VCaP (cell line): ENCODE measurements at regions not wholly inside any gene's neighbourhood (a gene's known extent, or its start where the extent isn't known, plus 50 kb on each side); places are given as distances from the start of the nearest gene placed in this dataset.
"Not testable (repeated sequence)": the region's sequence is repeated elsewhere in the genome, so short reads cannot be mapped to it uniquely, and the experiment has no call there.

Experiments
- H3K27ac ChIP-seq: fragments of 450-650 bp; 2 replicates; pipeline ENCODE4 v1.5.1; 2017
- TF ChIP-seq, protein P1 (sequence below): fragments of 450-650 bp; conservative IDR thresholded peaks from 2 replicates; pipeline ENCODE4 v1.5.1; 2017; ENCODE audit warnings: mild to moderate bottlenecking, moderate library complexity

DNA sequence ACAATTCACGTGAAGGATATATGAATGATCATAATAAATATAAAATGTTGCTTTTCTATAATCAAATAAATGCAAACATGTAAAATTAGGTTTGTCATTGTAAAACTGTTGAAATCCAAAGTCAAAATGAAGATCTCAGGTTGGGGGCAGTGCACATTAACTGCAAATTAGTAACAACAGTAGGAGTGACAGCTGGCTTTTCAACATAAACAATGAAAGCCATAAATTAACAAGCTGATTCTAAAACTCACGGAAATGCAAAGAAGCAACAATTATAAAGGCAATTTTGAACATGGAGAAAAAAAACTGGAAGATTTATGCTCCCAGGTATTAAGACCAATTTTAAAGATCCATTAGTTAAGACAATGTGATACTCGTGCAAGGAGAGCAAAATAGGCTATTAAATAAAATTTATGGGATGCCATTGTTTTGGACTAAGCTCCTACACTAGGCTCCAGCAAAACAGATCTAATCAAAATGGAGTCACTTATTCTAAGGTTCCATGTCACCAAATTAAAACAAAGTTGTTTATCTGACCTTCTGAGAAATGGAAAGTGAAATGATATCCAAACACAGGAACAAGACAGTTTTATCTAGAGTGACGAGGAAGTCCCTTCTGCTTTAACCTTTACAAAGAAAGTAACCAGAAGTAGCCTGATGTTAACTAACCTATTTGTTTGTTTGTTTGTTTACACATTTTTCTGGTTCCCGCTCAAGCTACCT, 770.8 kb downstream of the EPHA7 start:
- TF ChIP-seq, protein P1, sequence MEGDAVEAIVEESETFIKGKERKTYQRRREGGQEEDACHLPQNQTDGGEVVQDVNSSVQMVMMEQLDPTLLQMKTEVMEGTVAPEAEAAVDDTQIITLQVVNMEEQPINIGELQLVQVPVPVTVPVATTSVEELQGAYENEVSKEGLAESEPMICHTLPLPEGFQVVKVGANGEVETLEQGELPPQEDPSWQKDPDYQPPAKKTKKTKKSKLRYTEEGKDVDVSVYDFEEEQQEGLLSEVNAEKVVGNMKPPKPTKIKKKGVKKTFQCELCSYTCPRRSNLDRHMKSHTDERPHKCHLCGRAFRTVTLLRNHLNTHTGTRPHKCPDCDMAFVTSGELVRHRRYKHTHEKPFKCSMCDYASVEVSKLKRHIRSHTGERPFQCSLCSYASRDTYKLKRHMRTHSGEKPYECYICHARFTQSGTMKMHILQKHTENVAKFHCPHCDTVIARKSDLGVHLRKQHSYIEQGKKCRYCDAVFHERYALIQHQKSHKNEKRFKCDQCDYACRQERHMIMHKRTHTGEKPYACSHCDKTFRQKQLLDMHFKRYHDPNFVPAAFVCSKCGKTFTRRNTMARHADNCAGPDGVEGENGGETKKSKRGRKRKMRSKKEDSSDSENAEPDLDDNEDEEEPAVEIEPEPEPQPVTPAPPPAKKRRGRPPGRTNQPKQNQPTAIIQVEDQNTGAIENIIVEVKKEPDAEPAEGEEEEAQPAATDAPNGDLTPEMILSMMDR: no peak
- H3K27ac ChIP-seq: no peak overlapping the region

DNA sequence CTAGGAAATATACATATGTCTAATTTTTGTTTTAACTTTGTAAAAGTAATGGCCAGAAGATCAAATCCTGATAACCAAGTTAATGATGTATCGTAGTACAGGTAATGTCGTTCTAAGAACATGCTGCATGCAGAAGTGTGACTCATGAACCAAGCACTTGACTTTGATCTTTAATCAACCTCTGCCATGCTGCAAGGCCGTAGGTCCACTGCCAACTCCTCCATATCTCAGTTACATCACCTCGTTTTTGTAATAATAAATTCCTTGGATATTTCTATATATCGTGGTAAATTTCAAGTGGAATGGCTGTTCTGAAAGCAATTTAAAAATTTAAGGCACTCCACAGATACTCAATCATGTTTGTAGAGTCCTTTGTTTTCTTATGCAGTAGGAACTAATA, 771.7 kb downstream of the EPHA7 start:
- TF ChIP-seq, protein P1: no peak
- H3K27ac ChIP-seq: no peak overlapping the region

DNA sequence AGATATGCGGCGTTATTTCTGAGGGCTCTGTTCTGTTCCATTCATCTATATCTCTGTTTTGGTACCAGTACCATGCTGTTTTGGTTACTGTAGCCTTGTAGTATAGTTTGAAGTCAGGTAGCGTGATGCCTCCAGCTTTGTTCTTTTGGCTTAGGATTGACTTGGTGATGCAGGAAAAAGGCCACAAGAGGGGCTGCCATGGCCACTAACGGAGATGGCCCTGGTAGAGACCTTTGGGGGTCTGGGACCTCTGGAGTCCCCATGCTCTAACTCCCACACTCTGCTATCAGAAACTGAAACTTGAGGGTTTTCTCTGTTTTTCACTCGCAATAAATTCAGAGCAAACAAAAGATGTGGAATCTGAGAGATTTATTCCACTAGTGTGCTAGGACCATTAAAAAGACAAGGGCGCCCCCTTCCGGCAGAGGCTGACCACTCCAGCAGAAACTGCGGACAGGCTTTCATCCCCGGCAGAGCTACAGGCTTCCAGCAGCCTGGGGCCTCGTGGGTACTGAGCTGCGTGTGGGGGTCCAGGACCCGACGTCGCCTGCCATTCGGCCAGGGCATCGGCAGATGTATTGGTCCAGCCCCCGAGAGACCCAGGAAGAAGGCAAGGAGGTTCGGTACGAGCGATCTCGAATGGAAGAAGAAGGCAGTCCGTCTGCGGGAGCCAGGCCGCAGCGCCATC, 775.1 kb downstream of the EPHA7 start:
- H3K27ac ChIP-seq: not testable (repeated sequence)
- TF ChIP-seq, protein P1: peak; percentile 67

DNA sequence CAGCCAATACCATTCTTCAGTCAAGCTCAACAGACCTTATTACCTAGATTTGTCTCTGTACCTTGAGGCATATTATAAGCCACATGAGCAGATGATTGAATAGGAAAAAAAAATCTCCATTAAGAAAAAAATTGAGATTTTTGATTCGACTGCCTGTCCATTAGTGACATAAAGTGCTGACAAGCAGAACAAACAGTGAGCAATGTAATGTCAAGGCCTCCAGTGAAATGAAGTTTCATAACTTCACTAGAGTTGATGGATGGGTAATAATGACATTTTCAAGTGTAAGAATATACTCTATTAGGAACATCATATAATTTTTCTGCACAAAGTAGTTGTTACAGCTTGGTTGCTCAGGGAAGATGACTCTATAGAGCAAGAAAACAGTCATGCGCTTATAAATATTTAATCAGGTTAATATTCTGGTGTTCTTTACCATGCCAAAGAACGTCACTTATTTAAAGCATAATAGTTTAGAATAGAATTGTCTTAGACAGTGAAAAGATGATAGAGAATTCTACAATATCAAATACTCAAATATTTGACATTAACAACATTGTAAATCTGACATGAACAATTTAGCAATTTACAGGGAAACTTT, 783.7 kb downstream of the EPHA7 start:
- H3K27ac ChIP-seq: no peak overlapping the region
- TF ChIP-seq, protein P1: no peak

DNA sequence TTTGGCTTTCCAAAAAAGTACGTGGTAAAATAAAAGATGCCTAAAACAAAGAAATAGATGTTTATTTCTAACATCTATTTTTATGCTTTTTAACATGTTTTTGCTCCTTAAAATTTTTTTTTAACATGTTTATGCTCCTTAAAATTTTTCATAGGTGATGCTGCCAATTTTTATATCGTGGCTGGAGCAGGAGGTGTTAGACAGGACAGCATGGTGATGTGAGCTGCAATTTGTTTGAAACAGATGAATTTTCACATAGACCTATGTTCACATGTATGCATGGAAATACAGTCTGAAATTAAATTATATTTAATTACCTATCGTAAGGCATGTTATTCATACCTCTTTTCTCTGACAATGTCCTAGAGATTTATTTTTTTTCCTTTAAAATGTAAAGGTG, 784.8 kb downstream of the EPHA7 start:
- TF ChIP-seq, protein P1: no peak
- no peak overlapping the region for H3K27ac ChIP-seq

DNA sequence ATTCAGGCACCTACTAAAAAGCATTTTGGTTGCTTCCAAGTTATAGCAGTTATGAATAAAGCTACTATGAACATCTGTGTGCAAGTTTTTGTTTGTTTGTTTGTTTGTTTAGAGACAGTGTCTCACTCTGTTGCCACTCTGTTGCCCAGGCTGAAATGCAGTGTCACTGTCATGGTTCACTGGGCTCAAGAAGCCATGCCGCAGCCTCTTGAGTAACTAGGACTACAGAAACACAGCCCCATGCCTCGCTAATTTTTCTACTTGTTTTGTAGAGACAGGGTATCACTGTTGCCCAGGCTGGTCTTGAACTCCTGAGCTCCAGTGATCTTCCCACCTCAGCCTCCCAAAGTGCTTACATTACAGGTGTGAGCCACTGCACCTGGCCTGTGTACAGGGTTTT, 795.9 kb downstream of the EPHA7 start:
- H3K27ac ChIP-seq: no peak overlapping the region
- TF ChIP-seq, protein P1: no peak

DNA sequence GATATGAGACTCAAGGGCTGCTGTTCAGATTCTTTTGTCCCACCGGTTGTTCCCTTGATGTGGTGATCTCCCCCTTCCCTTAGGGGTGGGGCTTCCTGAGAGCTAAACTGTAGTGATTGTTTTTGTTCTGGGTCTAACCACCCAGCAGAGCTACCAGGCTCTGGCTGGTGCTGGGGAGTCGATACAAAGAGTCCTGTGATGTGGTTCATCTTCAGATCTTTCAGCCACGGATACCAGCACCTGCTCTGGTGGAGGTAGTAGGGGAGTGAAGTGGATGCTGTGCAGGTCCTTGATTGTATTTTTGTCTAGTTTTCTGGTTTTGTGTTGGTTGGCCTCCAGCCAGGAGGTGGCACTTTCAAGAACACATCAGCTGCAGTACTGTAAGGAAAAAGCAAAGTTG, 801.6 kb downstream of the EPHA7 start:
- no peak overlapping the region for H3K27ac ChIP-seq
- TF ChIP-seq, protein P1: no peak
